Pulmonary artery endothelial cell (primary cell): ENCODE measurements at regions not wholly inside any gene's neighbourhood (a gene's known extent, or its start where the extent isn't known, plus 50 kb on each side); places are given as distances from the start of the nearest gene placed in this dataset.

Experiments used
- DNase-seq: peaks from one replicate; pipeline ENCODE4 v3.0.0-alpha.2; 2011; ENCODE audit warnings: low read depth, low spot score

DNA sequence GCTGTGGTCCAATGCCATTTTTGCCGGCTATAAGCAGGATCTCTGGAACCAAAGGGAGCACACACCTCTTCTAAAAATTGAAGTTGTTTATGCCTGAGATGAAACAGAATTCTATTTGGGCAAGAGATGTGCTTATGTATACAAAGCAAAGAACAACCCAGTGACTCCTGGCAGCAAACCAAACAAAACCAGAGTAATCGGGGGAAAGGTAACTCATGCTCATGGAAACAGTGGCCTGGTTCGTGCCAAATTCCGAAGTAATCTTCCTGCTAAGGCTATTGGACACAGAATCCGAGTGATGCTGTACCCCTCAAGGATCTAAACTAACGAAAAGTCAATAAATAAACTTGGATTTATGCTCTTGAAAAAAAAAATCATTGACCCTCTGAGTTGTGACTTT lies 178.7 kb downstream of the CEMIP2 start:
- DNase-seq = no peak

DNA sequence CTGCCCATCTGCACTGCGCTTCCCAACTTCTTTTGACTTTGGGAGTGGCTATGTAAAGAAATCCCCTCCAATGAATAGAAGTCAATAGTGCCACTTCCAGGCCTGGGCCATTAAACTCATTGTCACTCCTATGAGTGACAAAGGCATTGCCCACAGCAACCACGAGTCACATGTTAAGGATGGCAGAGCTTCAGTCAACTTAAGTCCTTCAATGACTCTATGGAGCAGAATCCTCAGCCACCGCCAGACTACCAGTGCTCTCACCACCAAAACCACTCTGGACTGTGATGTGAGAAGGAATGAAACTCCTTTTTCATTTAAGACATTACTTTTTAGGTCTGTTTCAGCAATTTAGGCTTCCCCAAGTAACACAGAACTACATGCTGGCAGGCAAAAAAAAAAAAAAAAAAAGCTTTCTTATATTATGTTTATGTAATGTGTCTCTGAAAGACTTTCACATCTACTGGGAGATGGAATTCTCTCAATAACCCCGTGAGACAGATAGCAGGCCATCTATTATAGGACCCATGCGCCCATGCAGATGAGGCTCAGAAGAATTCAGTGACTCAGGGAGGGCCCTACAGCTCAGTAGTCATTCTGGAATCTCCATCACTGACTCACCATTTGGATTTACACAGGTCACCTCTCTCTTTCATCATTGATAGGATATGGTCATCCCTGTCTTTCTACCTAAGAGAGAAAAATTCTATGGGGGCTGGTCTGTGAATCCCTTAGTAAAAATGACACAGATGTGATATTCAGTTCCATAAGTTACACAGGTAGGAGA lies 180.5 kb downstream of the CEMIP2 start:
- DNase-seq = no peak

DNA sequence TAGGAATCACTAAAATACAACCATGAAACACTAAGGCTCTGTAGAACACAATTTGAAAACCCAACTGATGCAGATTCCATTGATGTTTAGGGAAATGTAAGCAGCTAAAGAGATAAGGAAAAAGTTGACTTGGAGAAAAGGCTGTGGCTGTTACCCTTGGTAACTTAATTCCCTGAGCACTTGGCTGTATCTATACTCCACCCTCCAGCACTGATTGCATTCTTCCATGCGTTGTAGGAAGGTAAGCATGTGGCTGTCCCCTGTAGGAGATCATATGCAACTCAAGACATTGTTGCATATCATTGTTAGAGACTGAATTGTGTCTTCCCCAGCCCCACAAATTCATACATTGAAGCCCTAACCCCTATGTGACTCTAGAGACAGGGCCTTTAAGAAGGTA lies 184.5 kb downstream of the CEMIP2 start:
- no peak for DNase-seq

DNA sequence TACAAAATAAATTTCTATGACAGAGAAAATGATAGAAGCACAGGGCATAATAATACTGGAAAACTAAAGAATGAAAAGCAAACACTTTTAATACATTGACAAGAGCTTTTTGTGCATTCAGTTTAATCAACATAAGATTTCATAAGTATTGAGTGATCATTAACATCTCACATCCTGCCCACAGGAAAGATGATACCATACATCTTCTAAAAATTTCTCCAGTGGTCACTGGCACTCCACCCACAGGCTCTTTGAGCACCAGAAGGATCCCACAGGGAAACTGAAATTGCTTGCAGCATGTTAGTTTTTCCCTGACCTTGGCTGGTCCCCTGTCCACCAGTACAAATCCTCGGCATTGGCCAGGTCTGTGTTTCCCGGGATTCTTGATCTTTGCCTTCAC lies 186.0 kb downstream of the CEMIP2 start:
- no peak for DNase-seq

DNA sequence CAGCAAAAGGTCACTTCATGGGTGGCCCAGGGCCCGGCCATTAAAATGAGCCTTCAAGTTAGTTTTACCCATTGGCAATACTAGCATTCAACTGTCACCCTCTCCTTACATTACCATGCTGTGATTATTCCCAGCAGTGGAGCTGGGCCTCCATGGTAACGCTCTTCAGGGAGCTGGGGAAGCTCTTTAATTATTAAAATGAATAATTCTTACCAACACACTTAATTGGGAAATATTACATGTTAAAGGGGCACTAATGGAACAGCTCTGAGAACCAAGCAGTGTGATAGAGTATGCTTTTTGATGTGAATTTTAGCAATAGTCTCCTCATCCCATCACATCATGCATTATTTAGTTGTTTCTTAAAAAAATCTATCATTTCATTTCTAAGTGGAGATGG lies 187.2 kb downstream of the CEMIP2 start:
- no peak for DNase-seq

DNA sequence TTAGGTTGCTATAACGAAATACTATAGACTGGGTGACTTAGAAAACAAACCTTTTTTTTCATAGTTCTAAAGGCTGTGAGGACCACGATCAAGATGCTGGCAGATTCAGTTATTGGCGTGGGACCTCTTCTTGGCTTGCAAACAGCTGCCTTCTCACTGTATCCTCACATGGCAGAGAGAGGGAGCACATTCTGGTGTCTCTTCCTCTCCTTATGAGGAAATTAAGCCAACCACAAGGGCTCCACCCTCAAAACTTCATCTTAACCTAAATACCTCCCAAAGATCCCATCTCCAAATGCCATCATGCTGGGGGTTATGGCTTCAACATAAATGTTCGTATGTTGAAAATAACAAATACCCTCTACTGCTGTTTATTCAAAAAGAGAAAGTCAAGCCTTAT lies 197.1 kb downstream of the CEMIP2 start:
- no peak for DNase-seq

DNA sequence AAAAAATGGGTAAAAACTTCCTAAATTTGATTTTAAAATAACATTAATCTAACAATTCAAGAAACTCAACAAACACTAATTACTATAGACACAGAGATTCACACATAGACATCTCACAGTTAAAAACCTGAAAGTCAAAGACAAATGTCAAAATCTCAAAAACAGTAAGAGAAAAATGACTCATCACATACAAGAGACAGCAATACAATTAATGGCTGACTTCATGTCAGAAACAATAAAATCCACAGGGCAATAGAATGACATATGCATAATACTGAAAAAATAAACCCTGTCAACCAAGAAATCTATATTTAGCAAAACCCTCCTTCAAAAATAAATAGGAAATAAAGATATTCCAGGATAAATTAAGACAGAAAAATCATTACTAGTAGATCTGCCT lies 200.4 kb downstream of the CEMIP2 start:
- DNase-seq = no peak

DNA sequence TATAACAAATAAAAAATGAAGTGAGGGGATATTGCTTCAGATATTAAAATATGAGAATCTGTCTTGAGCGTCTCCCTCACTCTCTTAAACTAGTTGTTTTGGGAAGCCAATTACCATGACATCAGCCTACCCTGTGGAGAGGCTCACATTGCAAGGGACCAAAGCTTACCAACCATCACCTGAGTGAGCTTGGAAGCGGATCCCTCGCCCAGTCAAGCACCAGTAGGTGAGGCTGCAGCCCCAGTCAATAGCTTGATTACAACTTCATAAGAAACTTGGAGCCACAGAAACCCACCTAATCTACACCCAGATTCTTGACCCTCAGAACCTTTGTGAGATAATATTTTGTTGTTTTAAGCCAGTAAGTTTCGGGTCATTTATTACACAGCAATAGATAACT lies 206.2 kb downstream of the CEMIP2 start:
- no peak for DNase-seq

DNA sequence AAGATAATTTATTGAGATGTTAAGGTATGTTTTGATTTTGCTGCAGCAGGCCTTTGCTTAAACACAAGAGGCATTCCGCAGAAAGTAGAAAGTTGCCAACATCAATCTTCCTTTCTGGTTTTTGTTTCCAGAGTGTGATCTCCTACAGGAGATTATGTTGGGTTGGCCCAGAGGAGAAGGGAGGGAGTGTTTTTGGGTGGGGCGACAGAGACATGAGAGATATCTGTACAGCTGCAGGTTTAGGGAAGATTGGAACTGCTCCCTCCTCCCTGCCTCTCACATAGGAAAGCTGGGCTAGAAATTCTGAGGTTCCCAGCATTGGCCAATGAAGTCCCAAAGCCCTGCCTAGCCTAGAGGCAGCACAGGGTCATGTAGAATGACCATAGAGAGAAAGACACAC lies 211.0 kb downstream of the CEMIP2 start:
- no peak for DNase-seq

DNA sequence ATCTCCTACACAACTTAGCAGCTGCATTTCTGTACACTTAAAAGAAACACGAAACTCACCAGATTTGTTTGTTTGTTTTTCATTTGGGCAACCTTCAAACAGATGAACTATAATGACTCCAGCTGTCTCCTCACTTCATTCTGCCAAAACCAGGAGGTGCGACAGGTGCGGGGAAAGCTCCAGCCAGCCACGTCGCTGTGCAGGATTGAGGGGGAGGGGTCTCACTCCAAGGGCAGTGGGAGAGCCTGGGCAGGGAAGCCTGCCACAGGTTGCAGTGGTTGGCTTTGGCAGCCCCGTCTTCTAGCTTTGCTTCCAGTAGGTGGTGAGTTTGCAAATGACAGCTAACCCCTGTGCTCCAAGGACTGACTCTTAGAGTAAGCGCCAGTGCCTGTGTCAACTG lies 215.8 kb downstream of the CEMIP2 start:
- no peak for DNase-seq

DNA sequence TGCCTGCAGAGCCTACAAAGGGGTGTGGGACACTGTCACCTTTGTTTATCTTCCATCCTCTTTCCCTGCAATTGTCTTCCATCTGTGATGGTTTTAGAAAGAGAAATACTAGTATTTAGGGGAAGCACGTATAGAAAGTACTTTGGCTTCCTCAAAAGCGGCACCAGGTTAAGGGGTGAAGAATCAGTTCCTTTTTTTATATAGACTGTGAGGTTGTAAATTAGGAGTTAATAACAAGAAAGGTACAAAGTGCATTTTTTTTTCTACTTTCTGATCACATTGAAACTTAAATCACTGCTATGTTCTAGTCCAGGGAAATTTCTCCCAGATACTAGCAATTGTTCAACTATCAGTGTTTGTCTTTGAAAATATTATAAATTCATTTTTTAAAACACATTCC lies 219.3 kb downstream of the CEMIP2 start:
- no peak for DNase-seq

DNA sequence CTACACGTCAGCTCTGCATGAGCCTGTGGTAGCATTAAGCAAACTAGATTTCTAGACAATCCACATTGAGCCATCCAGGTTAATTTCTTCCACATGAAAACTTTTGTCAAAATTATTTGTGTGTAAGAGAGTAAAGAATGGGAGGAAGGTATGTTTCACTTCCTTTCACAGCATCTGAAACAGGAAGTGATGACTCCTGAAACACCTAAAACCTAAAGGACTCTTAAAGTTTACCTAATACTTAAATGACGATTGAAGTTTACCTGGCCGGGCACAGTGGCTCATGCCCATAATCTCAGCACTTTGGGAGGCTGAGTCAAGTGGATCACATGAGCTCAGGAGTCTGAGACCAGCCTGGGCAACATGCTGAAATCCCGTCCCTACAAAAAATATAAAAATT lies 223.8 kb downstream of the CEMIP2 start:
- no peak for DNase-seq

DNA sequence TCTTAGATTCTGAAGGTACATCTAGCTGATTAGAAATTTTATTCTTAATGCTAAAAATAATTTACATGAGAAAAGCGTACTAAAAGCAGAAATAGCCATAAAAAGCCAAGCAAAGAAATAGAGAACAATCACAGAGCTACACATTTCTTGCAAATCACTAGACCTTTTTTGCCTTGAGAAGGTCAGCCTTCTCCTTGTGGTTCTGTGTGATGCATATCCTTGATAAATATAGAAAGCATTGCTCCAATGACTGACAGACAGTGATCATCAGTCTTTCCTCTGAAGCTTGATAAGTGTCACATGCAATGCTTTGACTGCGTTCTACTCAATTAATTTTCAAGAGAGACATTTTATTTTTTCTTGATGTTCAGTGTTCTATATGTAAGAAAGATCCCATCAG lies 226.9 kb downstream of the CEMIP2 start:
- no peak for DNase-seq

DNA sequence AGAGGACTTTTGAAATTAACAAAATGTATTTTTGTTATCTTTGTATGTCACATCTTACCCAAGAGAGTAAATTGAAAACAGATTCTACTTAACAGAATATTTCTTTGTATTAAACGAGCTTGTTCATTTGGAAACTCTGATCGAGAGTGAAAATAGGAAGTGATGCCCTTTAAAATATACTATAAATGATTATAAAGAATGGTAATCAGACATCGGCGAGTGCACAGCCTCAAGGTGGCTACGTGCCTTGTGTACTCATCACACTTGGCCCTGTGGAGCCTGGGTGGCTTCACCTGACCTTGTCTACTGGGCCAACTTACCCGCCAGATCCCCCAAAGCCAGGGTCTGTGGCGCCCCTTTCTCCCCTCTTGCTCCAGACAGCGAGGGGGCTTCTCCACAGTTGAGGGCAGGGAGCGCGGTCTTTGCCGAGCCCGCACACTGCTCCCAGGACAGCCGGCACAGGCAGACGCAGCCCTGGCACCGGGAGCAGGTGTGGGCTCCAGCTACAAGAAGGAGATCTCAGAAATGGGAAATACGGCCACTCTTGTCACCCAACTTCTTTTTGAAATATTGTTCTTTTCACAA lies 243.2 kb downstream of the CEMIP2 start:
- no peak for DNase-seq

DNA sequence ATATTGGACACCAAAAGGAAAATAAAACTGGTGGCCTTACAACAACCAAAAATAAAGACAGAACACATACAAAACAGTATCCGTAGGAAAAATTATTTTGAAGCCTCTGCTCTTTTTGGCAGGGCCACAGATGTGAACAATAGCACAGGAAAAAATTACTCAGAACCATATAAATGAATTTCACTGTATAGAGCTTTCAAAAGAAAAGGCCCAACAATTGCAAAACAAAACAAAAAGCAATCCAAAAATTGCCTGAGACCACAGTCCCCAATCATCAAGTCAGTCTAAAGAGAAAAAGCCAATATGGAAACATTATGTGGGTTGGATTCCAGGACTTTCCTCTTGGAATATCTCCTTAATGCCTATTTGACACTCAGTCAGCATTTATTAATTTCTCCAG lies 243.8 kb downstream of the CEMIP2 start:
- no peak for DNase-seq

DNA sequence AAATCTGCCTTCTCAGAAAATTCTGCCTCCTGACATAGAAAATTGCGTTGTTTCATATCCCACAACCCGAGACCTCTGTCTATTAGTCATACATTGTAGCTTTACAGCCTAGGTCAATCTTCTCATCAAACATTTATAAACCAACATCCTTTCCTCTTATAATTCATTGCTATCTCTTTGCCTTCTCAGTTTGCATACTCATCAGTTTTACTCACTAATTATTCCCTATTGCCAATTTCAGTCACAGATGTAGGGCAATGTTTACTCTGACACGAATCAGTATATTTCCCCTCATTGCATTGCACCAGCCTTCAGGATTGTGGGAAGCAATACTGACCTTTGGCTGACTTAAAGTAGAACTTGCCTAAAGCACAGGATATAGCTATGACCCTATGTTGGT lies 247.2 kb downstream of the CEMIP2 start:
- no peak for DNase-seq

DNA sequence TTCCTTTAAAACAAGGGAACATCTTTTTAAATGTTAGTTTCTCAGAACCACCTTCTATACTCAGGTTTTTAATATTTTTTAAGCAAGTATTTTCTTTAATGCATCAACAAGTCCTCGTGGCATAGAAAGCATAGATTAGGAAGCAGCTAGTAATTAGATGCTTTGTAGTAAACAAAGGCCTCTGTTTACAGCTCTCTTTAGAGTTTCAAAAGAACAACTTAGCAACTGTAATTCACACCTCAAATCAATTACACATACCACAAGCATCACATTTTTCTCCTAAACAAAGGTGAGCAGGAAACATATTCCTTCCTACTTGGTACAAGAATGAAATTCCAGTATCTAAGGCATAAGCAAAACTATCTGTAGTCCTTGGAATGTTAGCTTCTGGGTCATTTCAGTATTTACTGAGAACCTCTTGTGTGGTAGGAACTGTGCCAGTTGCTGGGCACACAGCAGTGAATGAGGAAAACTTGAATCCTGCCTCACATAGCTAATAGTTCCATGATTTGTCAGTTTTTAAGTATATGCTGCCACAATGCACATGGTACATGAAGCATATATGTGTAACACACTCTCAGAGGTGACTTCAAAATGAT lies 249.1 kb downstream of the CEMIP2 start:
- DNase-seq = no peak

DNA sequence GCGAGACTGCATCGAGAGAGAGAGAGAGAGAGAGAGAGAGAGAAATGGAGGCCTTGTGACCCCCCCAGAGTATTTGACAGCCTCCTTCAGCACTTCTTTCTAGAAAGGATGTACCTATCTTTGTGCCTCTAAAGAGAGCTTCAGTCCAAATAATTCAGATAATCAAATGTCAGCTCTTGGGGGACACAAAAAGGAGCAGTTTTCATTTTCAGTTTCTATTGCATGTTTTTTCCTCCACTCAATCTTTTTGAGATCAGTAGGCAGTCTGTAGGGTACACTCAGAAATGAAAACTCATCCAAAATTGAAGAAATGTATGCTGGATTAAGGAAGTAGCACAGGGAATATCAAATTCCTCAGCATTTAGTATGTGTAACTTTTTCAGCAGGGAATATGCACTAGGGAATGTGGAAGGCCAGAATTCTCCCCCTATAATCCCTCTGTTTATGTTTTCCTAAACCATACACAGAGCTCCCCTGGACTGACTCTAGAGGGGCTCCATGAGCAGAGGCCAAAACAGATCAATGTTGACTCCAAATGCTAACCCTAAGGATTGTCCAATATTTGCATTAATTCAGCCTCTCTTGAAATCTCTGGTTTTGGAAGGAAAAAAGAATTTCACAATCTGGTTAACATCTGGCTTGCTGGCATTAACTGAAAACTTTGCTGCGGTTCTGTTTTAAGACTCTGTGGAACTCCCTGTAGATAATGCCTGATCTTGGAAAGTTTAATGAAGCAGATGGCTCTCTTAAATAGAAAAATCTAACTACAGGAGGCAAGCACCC lies 250.1 kb downstream of the CEMIP2 start:
- DNase-seq = no peak

DNA sequence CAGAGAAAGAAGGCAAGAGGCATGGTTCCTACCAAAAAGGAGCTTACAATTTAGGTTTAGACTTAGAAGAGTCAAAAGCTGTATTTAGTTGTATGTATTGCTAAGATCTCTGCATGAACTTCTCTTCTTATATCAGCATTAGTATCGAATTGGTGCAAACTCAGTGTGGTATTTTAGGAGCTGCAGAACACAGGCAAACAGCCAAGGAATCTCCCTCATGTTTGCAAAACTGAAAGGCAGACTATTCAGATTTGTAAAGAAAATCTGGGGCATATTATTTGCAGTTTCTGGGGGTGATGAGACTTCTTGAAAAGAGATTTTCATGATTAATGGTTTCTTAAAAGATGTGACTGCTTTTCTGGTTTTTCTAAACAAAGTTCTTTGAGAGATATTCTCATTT lies 252.7 kb downstream of the CEMIP2 start:
- DNase-seq = no peak

DNA sequence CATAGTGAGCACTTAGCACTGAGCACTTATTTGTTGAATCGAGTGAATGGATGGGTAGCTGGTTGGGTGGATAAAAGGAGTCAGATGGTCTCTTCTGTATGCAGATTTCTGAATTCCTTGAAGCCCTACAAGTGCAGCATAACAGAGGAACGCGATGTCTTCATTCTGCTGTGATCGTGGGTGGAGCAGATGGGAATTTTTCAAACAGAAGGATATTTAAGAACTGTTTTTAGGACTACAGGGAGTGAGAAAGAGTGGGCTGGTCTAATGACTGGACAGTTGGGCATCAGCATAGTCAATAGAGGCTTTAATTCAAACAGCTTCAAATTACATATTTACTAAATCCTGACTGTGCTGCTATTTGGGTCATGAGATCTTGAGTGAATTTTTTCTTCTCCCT lies 253.2 kb downstream of the CEMIP2 start:
- no peak for DNase-seq

DNA sequence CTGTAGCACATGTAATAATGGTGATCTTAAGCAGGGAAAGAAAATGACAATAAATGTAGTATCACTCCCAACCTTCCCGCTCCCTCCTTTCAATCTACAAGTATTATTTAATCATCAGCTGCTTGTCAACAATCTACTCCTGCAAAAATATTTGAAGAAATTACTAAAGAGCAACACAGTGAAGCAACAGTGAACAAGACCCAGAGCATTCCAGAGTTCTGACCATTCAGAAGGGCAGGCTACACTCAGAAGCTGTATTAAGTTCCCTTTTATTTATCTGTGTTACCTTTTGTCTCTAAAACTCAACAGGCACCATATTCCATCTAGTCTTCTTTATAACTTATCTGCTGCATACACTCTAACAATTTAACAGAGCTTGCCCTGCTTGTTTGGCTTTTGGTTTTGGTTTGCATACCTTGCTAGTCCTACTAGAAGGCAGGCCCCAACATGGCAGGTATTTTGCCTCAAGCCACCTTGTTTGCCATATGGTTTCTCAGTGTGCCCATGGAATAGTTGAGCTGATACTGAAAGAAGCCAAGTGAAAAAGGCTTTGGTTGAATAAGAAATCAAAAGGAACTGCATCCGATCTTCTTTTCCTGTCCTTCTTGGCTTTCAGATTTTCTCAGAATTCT lies 253.9 kb downstream of the CEMIP2 start:
- no peak for DNase-seq

DNA sequence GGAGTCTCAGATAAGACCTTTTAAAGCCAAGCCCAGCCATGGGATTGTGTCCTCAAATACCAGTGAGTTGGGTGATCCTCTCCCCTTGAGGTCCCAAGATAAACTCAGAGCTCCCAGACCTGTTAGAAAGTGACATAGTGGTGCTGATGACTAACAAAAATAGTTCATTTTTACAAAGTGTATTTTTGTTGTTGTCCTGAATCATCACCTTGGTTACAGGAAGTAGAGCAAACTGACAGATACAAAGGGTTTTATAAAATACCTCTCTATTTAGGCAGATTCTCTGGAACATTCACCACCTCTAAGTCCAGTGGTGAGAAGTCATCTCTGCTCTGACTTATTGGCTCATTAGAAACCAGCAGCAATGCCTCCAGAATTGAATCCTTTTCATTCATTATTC lies 259.3 kb downstream of the CEMIP2 start:
- no peak for DNase-seq
